GM12873 (cell line): ENCODE measurements at regions not wholly inside any gene's neighbourhood (a gene's known extent, or its start where the extent isn't known, plus 50 kb on each side); places are given as distances from the start of the nearest gene placed in this dataset.

Experiments used
- TF ChIP-seq, protein P1 (sequence below): IDR thresholded peaks from 2 replicates; pipeline ENCODE4 v1.5.1; 2012; ENCODE audit warnings: low read depth, mild to moderate bottlenecking, moderate library complexity, low read length, control low read depth; ENCODE audit not compliant: insufficient read depth; ENCODE audit errors: missing control alignments

DNA sequence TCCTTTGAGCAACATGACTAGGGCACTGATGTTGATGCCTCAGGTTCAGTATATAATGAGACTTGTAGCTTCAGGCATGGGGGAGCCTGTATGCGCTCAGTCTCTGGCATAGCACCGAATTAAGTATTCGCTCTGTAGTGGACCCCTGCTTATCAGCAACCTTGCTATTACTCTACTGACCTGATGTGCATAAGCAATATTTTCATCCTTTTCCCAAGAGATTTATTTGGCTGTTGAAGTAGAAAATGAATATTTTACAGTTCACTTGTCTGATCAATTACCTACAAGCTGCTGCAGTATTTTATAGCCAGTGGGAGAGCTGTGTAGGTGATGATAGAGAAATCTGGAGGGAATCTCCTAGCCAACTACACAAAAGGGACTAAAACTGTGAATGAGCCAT lies 781.6 kb upstream of the PHF14 start:
- TF ChIP-seq, protein P1, sequence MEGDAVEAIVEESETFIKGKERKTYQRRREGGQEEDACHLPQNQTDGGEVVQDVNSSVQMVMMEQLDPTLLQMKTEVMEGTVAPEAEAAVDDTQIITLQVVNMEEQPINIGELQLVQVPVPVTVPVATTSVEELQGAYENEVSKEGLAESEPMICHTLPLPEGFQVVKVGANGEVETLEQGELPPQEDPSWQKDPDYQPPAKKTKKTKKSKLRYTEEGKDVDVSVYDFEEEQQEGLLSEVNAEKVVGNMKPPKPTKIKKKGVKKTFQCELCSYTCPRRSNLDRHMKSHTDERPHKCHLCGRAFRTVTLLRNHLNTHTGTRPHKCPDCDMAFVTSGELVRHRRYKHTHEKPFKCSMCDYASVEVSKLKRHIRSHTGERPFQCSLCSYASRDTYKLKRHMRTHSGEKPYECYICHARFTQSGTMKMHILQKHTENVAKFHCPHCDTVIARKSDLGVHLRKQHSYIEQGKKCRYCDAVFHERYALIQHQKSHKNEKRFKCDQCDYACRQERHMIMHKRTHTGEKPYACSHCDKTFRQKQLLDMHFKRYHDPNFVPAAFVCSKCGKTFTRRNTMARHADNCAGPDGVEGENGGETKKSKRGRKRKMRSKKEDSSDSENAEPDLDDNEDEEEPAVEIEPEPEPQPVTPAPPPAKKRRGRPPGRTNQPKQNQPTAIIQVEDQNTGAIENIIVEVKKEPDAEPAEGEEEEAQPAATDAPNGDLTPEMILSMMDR: no peak

DNA sequence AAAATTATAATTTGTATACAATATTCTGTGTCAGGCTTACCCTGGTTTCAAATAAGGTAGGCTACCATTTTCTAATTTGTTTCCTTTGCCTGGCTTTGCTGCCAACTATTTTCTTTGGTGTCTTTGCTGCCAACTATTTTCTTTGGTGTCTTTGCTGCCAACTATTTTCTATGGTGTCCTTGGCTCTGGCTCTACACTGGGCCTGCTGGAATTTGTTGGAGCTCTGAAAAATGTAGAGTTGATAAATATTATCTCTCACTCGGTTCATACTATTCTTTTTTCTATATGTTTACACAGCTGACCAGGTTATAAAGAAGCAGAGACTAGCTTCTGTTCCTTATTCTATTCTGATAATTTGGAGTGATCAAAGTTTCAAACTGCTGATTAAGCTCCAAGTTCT lies 768.0 kb upstream of the PHF14 start:
- TF ChIP-seq, protein P1: no peak

DNA sequence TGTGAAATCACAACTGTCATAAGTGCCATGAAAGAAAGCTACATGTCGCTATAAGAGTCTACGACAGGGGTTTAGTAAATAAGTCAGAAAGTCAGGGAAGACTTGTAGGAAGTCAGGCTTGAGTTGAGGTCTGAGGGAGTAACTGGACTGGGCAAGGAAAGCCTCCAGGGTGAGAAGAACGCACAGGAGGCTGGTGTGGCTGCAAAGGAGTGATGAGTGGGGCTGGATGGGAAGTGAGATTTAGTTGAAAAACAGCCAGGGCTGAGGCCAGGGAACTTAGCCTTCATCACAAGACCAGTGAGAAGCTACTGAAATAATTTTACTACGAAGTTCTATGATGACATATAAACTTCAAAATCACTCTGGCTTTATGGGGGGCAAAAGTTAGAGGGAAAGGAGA lies 763.7 kb upstream of the PHF14 start:
- TF ChIP-seq, protein P1: no peak

DNA sequence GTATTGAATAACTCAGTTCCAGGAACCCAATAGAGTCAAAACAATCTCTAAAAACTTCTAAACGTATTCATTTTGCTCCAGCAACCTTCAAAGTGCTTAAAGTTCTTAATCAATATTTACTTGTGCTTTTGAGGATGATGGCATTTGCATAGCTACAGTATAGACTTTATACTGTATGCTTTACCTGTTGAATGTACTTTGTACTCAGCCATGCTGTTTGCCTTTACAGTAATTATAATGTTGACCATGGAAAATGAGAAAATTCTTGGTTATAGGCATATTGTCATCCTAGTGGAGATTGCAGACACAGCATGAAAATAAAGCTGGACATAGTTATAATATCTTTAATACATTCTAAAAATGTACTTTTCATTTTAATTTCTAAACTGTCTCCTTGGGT lies 762.7 kb upstream of the PHF14 start:
- TF ChIP-seq, protein P1: no peak

DNA sequence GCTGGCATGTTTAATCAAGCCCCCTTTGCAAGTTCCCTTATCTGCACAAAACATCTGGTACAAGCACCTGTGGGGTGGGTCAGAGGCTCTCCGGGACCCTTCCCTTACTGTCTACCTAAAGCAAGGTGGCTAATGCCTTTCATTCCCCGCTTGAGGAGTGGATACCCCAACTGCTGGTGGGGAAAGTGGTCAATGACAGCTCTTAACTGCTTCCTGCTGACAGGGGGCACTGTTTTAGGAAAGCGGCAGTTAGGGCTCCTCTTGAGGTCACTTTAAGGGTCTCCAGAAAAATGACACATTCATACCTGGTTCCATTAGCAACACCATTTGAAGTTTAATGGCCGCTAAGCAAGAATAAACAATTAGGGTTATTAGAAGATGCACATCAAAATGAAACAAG lies 761.8 kb upstream of the PHF14 start:
- TF ChIP-seq, protein P1: no peak

DNA sequence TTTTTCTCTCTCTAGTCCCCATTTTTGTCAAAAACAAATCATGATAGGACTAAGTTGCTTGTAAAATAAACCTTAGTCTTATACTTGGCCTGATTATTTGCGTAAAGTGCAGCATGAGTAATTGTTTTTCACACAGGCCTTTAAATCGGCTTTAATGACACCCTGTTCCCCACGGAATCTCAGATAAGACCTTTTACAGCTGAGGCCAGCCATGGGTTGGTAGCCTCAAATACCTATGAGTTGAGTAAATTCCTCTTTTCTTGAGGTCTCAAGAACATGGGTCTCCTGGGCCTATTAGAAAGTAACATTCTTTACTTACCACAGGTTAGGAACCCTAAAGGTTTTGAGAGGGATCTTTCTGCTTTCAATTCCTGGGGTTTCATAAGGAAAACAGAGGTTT lies 761.0 kb upstream of the PHF14 start:
- TF ChIP-seq, protein P1: no peak

DNA sequence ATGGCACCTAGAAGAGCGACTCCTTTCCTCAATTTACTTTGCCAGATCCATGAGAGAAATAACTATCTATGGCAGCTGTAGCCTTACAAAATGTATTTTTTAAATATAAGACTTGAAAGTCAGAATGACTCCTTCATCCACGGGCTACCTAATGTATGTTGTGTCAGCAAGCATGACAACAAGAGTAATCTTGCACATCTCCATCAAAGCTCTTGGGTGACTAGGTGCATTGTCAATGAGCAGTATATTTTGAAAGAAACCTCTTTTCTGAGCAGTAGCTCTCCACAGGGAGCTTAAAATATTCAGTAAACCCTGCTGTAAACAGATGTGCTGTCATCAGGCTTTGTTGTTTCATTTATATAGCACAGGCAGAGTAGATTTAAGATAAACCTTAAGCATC lies 757.2 kb upstream of the PHF14 start:
- TF ChIP-seq, protein P1: no peak
